ENCODE measurements at regions not wholly inside any gene's neighbourhood (a gene's known extent, or its start where the extent isn't known, plus 50 kb on each side); places are given as distances from the start of the nearest gene placed in this dataset.

GRCh38 chr14:38089123-38089522 lies 118.6 kb upstream of the SSTR1 start:
- TF ChIP-seq CTCF (IDR thresholded peaks at IDR 0.05) (no peak), EZH2phosphoT487 (IDR thresholded peaks at IDR 0.05) (no peak)
